Endodermal cell (in vitro differentiated cells): ENCODE measurements at regions not wholly inside any gene's neighbourhood (a gene's known extent, or its start where the extent isn't known, plus 50 kb on each side); places are given as distances from the start of the nearest gene placed in this dataset.

Experiments used
- DNase-seq: peaks from one replicate; pipeline ENCODE4 v3.0.0-alpha.2; 2017
- H3K27ac ChIP-seq: 2 replicates; pipeline ENCODE4 v1.5.1; 2013; ENCODE audit warnings: mild to moderate bottlenecking, low read depth, low read length, moderate library complexity
- H3K27me3 ChIP-seq: 2 replicates; pipeline ENCODE4 v1.6.1; 2013; ENCODE audit warnings: mild to moderate bottlenecking, low read length, moderate library complexity; ENCODE audit not compliant: insufficient read depth, control insufficient read depth, poor library complexity, severe bottlenecking
- H3K36me3 ChIP-seq: 2 replicates; pipeline ENCODE4 v1.7.0; 2013; ENCODE audit warnings: mild to moderate bottlenecking, low read length, moderate library complexity; ENCODE audit not compliant: control insufficient read depth, insufficient read depth
- H3K4me1 ChIP-seq: one replicate; pipeline ENCODE4 v1.7.0; 2013; ENCODE audit warnings: low read length; ENCODE audit not compliant: control insufficient read depth, insufficient read depth
- H3K4me3 ChIP-seq: 2 replicates; pipeline ENCODE4 v1.5.1; 2013; ENCODE audit warnings: mild to moderate bottlenecking, low read length, moderate library complexity
- H3K9ac ChIP-seq: 2 replicates; pipeline ENCODE4 v1.6.1; 2013; ENCODE audit warnings: mild to moderate bottlenecking, low read length, moderate library complexity; ENCODE audit not compliant: poor library complexity, severe bottlenecking; ENCODE audit errors: extremely low read depth
- H3K9me3 ChIP-seq: 2 replicates; pipeline ENCODE4 v1.6.1; 2013; ENCODE audit warnings: mild to moderate bottlenecking, low read length, moderate library complexity; ENCODE audit not compliant: control insufficient read depth
- H3K27ac Mint-ChIP-seq: 2 replicates; pipeline ENCODE4 v1.8.0; 2020; ENCODE audit warnings: mixed read lengths
- H3K27me3 Mint-ChIP-seq: 2 replicates; pipeline ENCODE4 v1.8.0; 2021; ENCODE audit warnings: mild to moderate bottlenecking, mixed read lengths; ENCODE audit not compliant: insufficient read depth
- H3K36me3 Mint-ChIP-seq: 2 replicates; pipeline ENCODE4 v1.8.0; 2020; ENCODE audit warnings: low read depth, mixed read lengths
- H3K4me1 Mint-ChIP-seq: 2 replicates; pipeline ENCODE4 v1.8.0; 2020; ENCODE audit warnings: mixed read lengths
- H3K4me3 Mint-ChIP-seq: 2 replicates; pipeline ENCODE4 v1.8.0; 2020; ENCODE audit warnings: mild to moderate bottlenecking, moderate library complexity, mixed read lengths
- H3K9me3 Mint-ChIP-seq: 2 replicates; pipeline ENCODE4 v1.8.0; 2020; ENCODE audit warnings: mild to moderate bottlenecking, mixed read lengths
- WGBS, 2 experiments: methylation state at CpG; one replicate each; pipeline versions ENCODE4 v1.1.5 to v1.1.7; 2013; ENCODE audit warnings: missing lambda C conversion rate in 2 of 2, mixed read lengths in 1 of 2; ENCODE audit not compliant: insufficient coverage in 1 of 2, insufficient read length in 1 of 2; 5-methylcytosine and 5-hydroxymethylcytosine counted together
- TF ChIP-seq, protein P1 (sequence below): fragments of 200-600 bp; sonication (generic); conservative IDR thresholded peaks from 2 replicates; pipeline ENCODE4 v1.5.0; 2021; ENCODE audit warnings: antibody characterized with exemption, mild to moderate bottlenecking

- no peak overlapping the region for H3K27ac ChIP-seq
- WGBS, 2 experiments = 94% methylated on average over 2 of the region's 2 CpGs; no CpG with 5 or more reads in 1 of the 2 experiments
- H3K9ac ChIP-seq = no peak overlapping the region
- no peaks in the 10 kb centered on the region for H3K4me1 ChIP-seq
- no peaks in the 10 kb centered on the region for H3K36me3 ChIP-seq
- H3K9me3 ChIP-seq = no peaks in the 10 kb centered on the region
- H3K9me3 Mint-ChIP-seq = no peaks in the 10 kb centered on the region
- no peaks in the 10 kb centered on the region for H3K27me3 Mint-ChIP-seq
- no peaks in the 10 kb centered on the region for H3K4me1 Mint-ChIP-seq
- no peaks in the 10 kb centered on the region for H3K27me3 ChIP-seq
- H3K36me3 Mint-ChIP-seq = no peaks in the 10 kb centered on the region
- no peak overlapping the region for H3K27ac Mint-ChIP-seq
- DNase-seq = no peak
- no peak overlapping the region for H3K4me3 ChIP-seq
- TF ChIP-seq, protein P1, sequence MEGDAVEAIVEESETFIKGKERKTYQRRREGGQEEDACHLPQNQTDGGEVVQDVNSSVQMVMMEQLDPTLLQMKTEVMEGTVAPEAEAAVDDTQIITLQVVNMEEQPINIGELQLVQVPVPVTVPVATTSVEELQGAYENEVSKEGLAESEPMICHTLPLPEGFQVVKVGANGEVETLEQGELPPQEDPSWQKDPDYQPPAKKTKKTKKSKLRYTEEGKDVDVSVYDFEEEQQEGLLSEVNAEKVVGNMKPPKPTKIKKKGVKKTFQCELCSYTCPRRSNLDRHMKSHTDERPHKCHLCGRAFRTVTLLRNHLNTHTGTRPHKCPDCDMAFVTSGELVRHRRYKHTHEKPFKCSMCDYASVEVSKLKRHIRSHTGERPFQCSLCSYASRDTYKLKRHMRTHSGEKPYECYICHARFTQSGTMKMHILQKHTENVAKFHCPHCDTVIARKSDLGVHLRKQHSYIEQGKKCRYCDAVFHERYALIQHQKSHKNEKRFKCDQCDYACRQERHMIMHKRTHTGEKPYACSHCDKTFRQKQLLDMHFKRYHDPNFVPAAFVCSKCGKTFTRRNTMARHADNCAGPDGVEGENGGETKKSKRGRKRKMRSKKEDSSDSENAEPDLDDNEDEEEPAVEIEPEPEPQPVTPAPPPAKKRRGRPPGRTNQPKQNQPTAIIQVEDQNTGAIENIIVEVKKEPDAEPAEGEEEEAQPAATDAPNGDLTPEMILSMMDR = no peak
- no peak overlapping the region for H3K4me3 Mint-ChIP-seq
These were observed 320.7 kb downstream of the MAP2K4 start for GRCh38 chr17:12341328-12341727.

- Histone ChIP-seq H3K27me3 (no peaks in the 10 kb centered on the region), H3K4me3 (no peak overlapping the region), H3K4me1 (no peaks in the 10 kb centered on the region), H3K36me3 (no peaks in the 10 kb centered on the region), H3K27ac (no peak overlapping the region), H3K9me3 (no peaks in the 10 kb centered on the region), H3K9ac (no peak overlapping the region)
- no peaks in the 10 kb centered on the region for H3K27me3 Mint-ChIP-seq
- H3K36me3 Mint-ChIP-seq = no peaks in the 10 kb centered on the region
- no peak for DNase-seq
- TF ChIP-seq, protein P1 = no peak
- 75 to 90% methylated on average over 5 to 6 of the region's 6 CpGs for WGBS, 2 experiments
- no peaks in the 10 kb centered on the region for H3K4me1 Mint-ChIP-seq
- H3K9me3 Mint-ChIP-seq = no peaks in the 10 kb centered on the region
- no peak overlapping the region for H3K4me3 Mint-ChIP-seq
- H3K27ac Mint-ChIP-seq = no peak overlapping the region
These were observed 321.5 kb downstream of the MAP2K4 start for GRCh38 chr17:12342161-12342560.

GRCh38 chr17:12342609-12343435 lies 322.1 kb downstream of the MAP2K4 start:
- H3K27me3 Mint-ChIP-seq = no peaks in the 10 kb centered on the region
- no peaks in the 10 kb centered on the region for H3K36me3 Mint-ChIP-seq
- no peak overlapping the region for H3K4me3 Mint-ChIP-seq
- no peaks in the 10 kb centered on the region for H3K9me3 ChIP-seq
- no peak overlapping the region for H3K27ac ChIP-seq
- H3K4me3 ChIP-seq = no peak overlapping the region
- TF ChIP-seq, protein P1 = peak; percentile 91
- H3K9ac ChIP-seq = no peak overlapping the region
- no peaks in the 10 kb centered on the region for H3K36me3 ChIP-seq
- DNase-seq = peak; percentile 96
- H3K27me3 ChIP-seq = no peaks in the 10 kb centered on the region
- H3K4me1 Mint-ChIP-seq = no peaks in the 10 kb centered on the region
- H3K4me1 ChIP-seq = no peaks in the 10 kb centered on the region
- 80 to 100% methylated on average over 2 to 7 of the region's 7 CpGs for WGBS, 2 experiments
- H3K27ac Mint-ChIP-seq = no peak overlapping the region
- no peaks in the 10 kb centered on the region for H3K9me3 Mint-ChIP-seq
